Stimulated activated CD4-positive, alpha-beta T cell treated with anti-CD3 and anti-CD28 coated beads, Interleukin-2, amount 100 ng/mL, for 24 hours (primary cell): ENCODE measurements at regions not wholly inside any gene's neighbourhood (a gene's known extent, or its start where the extent isn't known, plus 50 kb on each side); places are given as distances from the start of the nearest gene placed in this dataset.
"Not testable (repeated sequence)": the region's sequence is repeated elsewhere in the genome, so short reads cannot be mapped to it uniquely, and the experiment has no call there.

Source experiments
- DNase-seq, 2 donors: peaks; one replicate each; pipeline ENCODE4 v3.0.0-alpha.2; 2020

DNA sequence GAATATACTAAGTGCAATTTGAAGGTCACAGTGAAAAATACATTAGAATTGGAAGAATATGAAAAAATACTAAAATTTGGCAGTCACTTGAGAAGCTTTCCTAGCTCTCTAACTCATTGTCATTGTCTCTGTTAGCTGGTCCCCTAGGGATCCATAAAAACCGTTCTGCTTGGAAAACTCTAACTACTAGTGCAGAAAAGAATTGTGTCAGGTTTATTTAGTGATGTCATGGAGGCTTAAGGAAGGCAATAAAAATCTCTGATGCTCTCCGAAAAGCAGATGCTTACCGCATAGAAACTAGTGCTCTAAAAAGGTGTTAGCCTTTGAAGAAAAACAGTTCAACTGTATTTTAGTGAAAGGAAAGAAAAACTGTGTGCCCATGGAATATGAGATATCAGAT is 150.1 kb upstream of the DLGAP1 start:
- DNase-seq = no peak

DNA sequence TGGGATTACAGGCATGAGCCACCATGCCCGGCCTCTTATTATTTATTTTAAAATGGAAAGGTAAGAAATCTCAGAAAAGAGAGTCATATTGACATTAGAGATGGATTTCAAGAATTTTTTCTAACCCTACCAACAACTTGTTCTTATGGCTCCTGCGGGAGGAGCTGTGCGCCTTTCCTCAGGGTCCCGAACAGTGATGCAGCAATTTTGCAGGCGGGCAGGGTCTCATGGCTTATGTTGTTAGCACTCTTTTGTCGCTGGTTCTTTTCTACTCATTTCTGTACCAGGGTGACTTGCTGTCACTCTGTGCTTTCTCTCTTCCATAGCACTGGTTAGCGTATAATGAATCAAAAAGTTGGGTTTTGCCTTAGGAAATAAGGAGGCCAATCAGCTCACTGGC is 148.8 kb upstream of the DLGAP1 start:
- no peak for DNase-seq

DNA sequence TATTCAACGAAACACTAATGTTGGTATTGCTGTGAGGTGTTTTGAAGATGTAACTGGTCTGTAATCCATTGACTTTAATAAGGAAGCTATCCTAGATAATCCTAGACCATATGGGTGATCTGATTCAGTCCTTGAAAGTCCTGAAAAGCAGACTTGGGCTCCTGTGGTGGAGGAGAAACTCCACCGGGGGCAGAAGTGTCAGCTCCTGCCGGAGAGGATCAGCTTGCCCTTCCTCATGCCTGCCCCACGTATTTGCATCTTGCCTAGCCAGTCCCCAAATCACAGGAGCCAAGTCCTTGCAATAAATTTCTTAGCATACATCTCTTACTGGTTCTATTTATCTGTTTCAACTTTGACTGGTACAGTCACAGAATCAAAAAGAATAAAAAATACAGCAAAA is 144.2 kb upstream of the DLGAP1 start:
- no peak for DNase-seq

- no peak for DNase-seq
Observed at GRCh38 chr18:4597301-4597700, 142.2 kb upstream of the DLGAP1 start.

- DNase-seq = no peak
Observed at GRCh38 chr18:4593895-4594294, 138.8 kb upstream of the DLGAP1 start.

DNA sequence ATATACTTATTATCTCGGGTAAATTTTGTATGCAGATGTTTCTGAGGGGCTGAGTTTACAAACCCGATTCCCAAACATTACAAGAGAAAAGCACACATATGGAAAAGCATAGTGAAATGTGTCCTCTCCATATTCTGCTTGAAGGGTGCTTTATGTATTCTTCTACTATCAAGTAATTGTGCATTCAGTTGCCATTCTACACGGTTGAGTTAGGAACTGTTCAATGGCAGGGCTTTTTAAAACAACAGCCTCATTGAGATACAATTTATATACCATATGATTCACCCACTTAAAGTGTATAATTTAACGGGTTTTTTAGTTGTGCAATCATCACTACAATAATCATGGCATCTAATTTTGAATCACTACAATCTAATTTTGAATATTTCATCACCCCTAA is 138.4 kb upstream of the DLGAP1 start:
- no peak for DNase-seq

DNA sequence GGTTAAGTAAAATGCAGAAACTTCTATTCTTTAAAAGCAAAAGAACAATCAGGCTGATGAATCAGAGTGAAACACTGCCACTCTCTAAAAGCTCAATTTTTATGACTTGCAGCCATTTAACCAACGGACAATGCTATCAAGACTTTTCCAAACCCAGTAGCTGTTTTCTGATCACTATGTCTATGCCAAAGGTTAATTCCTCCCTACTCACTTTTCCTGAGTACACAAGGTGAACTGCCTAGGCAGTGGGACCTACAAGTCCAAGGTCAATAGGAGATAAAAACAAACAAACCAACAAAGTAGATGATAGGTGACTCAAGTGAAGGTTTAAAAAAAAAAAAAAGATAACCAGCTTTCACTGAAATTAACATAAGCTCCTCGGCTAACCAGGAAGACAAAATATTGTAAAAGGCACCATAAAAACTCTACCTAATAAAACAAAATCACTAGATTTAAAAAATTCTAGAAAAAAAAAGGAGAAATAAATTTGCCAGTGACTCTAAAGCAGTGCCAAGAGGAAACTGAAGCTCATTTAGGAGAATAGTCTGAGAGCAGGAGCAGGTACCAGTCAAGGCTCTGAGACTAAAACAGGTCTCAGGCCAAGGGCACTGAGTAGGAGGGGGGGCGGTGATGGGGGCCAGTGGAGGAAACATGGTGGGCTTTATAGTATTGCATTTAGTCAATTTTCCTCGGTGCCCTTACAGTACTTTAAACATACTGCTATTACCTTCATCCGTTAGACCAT is 134.1 kb upstream of the DLGAP1 start:
- DNase-seq = no peak

DNA sequence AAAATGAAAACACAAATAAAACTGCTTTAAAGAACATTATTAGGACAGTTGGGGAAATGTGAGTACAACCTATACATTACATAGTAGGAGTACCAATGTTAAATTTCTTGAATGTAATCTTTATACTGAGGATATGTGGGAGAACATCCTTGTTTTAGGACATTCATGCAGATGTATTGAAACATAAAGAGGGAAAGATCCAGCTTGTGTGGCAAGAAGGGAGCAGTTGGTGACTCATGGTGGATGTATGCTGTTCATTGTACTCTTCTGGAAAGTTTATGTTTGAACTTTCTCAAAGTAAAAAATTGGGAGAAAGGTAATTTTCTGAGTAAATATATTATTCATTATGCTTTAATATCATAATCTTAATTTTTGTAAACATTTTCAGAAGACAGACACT is 132.1 kb upstream of the DLGAP1 start:
- no peak for DNase-seq

DNA sequence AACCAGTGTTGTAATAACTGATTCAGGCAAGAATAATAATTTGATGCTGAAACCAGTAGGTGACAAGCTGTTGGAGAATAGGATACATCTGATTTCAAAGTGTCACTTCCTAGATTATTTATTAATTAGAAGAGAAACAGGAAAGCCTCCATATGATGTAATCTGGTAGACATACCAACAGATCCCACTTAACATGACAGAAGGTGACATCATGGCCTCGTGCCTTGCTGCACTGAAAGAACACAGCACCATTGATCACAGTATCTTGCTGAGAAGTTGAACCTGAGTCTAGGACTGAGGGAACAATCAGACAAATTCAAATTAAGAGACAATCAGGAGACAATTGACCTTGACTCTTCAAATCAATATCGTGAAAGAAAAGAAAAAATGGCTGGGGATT is 131.6 kb upstream of the DLGAP1 start:
- no peak for DNase-seq

GRCh38 chr18:4582431-4583335 is 127.6 kb upstream of the DLGAP1 start:
- no peak for DNase-seq

DNA sequence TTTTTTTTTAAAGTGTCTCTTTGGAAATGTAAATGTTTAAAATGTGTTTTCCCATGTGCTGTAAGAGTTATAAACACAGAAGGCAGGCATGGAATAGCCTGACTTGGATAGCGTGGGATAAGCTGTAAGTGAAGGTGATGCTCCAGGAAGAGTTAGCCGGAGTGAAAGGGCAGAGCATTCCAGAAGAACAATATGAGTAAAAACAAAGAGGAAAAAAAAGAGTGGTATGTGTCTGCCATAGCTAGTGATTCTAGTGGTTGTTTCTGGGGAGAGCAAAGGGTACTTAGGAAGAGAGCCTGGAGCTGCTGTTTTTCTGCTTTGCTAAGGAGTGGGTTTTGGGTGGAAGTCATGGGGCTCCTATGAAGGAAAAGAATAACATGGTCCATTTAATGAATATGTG is 126.9 kb upstream of the DLGAP1 start:
- DNase-seq = no peak

DNA sequence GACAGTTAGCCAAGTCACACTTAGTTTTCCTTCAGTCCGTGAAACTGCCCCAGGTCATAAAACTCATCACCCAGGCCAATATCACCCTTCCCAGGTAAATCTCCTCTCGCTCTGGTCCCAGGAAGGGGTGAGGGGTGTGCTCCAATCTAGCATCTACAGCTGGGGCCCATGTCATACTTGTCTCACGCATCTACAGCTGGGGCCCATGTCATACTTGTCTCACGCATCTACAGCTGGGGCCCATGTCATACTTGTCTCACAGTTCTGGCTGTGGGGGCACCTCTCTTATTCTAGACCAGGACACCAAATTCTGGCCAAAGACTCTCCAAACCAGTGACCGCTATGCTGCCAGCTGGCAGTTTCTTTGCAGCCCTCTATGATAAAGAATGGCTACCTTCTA is 123.3 kb upstream of the DLGAP1 start:
- no peak for DNase-seq

DNA sequence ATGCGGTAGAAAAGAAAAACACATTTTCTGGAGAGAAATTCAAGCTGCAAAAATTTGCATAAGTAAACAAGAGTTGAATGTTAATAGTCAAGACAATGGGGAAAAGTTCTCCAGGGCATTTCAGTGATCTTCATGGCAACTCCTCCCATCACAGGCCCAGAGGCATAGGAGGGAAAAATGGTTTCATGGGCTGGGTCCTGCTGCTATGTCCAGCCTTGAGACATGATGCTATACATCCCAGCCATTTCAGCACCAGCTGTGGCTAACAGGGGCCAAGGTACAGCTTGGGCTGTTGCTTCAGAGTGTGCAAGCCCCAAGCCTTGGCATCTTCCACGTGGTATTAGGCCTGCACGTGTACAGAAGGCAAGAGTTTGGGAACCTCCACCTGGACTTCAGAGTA is 118.6 kb upstream of the DLGAP1 start:
- DNase-seq = no peak

GRCh38 chr18:4557502-4557901 is 102.4 kb upstream of the DLGAP1 start:
- no peak for DNase-seq

- DNase-seq = no peak
Observed at GRCh38 chr18:4551001-4551360, 95.9 kb upstream of the DLGAP1 start.

GRCh38 chr18:4549164-4549872 is 94.2 kb upstream of the DLGAP1 start:
- no peak for DNase-seq

- DNase-seq = no peak
Observed at GRCh38 chr18:4547126-4547525, 92.0 kb upstream of the DLGAP1 start.

DNA sequence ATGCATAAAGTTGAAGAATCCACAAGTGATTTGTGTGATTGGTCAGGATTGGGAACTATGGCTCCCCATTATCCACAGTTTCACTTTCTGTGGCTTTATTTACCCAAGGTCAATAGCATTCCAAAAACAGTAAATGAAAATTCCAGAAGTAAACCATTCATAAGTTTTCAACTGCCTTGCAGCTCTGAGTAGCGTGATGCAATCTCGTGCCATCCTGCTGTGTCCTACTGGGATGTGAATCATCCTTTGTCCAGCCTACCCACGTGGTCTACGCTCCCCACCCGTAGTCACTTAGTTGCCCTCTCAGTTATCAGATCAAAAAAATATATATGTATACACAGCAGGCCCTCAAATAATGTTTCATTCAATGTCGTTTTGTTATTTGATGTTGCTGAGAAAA is 89.0 kb upstream of the DLGAP1 start:
- DNase-seq = no peak

DNA sequence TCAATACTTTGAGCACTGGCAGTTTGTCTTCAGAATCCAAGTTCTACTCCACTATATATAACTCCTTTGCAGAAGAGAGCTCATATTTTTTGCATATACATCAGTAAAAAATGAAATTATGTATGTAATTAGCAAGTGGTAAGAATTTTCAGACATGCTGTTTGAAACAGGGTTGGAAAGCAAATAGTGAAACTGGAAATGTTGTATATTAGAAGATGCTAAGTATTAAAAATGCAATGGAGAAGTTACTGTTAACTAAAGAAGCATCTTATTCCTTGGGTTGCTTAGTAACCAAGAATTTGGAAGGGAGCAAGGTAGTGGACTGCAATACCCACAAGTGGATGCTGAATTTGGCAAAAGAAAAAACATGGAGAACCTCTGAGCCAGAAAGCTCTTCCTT is 88.6 kb upstream of the DLGAP1 start:
- DNase-seq = no peak

DNA sequence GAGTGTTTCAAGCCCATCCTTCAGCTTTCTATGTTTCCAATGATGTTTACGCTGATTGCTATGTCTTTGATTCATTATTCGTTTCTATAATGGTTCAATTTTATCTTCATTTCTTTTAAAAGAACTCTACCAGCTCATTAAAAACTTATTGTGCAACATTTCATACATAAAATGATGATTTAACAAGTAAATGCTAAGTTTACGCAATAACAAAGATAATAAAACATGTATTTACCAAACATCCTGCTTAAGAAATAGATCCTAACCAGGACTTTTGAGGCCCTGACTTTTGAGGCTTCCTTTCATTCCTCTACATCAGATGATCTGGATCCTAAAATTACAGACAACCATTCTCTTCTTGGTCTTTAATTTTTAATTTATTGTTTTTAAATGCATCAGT is 86.5 kb upstream of the DLGAP1 start:
- no peak for DNase-seq

DNA sequence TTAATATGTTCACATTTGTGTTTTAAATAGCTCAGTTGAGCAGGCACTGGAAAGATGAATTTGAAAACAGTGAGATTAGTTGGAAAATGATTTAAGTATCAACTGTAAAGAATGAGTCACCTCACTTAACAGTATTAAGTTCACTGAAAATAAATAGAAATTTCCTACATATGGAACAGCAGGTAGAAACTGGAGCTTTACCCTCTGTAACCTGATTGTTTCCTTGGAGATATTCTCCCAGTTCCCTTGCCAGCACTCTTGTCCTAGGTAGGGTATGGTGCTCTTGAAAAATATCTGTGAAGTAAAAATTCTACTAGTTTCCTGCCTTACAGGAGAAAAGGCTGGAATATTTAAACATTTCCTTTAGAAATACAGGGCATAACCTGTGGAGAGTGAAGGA is 81.3 kb upstream of the DLGAP1 start:
- no peak for DNase-seq

- no peak for DNase-seq
Observed at GRCh38 chr18:4528405-4528804, 73.3 kb upstream of the DLGAP1 start.

DNA sequence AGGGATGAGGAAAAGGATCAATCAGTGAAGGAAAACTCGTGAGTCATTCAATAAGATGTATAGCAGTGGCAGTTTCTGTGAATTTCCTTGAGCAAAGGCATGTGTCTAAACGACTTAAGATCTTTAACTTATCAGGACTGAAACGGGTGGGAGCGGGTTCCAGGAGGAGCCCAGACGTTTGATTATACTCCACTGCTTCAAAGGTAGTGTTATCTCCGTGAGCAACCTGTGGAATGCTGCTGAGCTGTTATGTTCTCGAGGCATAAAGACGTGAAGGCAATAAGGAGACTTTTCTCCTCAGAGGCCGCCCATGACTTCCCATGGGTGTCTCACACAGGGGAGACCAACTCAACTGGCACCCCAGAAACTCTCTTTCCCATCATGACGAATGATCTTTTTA is 72.7 kb upstream of the DLGAP1 start:
- not testable (repeated sequence) for DNase-seq

- DNase-seq = no peak
Observed at GRCh38 chr18:4524096-4524495, 69.0 kb upstream of the DLGAP1 start.
